ENCODE measurements at regions not wholly inside any gene's neighbourhood (a gene's known extent, or its start where the extent isn't known, plus 50 kb on each side); places are given as distances from the start of the nearest gene placed in this dataset.

GRCh38 chr12:58356794-58357193, 415.4 kb downstream of the ATP23 start:
- Histone ChIP-seq H3K36me3 (ENCODE audit: control insufficient read depth, insufficient read depth, low read length) (no peaks in the 10 kb centered on the region), H3K4me3 (ENCODE audit: low read depth, low read length) (no peak overlapping the region), H3K27me3 (ENCODE audit: control insufficient read depth, insufficient read depth, low read length) (no peaks in the 10 kb centered on the region)
- TF ChIP-seq CTCF (IDR thresholded peaks at IDR 0.05; ENCODE audit: insufficient read depth, low read length, poor library complexity, severe bottlenecking), result no peak
- no peak for DNase-seq (ENCODE audit: low read depth)

- no peaks in the 10 kb centered on the region for H3K27me3 ChIP-seq (ENCODE audit: control insufficient read depth, insufficient read depth, low read length)
- no peaks in the 10 kb centered on the region for H3K36me3 ChIP-seq (ENCODE audit: control insufficient read depth, insufficient read depth, low read length)
- H3K4me3 ChIP-seq (ENCODE audit: low read depth, low read length), result no peak overlapping the region
- no peak for DNase-seq (ENCODE audit: low read depth)
- TF ChIP-seq CTCF (IDR thresholded peaks at IDR 0.05; ENCODE audit: insufficient read depth, low read length, poor library complexity, severe bottlenecking), result no peak
These were observed 416.1 kb downstream of the ATP23 start for GRCh38 chr12:58357511-58357910.

- TF ChIP-seq CTCF (IDR thresholded peaks at IDR 0.05; ENCODE audit: insufficient read depth, low read length, poor library complexity, severe bottlenecking), result no peak
- Histone ChIP-seq H3K4me3 (ENCODE audit: low read depth, low read length) (no peak overlapping the region), H3K27me3 (ENCODE audit: control insufficient read depth, insufficient read depth, low read length) (no peaks in the 10 kb centered on the region), H3K36me3 (ENCODE audit: control insufficient read depth, insufficient read depth, low read length) (no peaks in the 10 kb centered on the region)
- DNase-seq (ENCODE audit: low read depth), result no peak
These were observed 417.0 kb downstream of the ATP23 start for GRCh38 chr12:58358369-58358768.

GRCh38 chr12:58359084-58359483, 417.7 kb downstream of the ATP23 start:
- TF ChIP-seq CTCF (IDR thresholded peaks at IDR 0.05; ENCODE audit: insufficient read depth, low read length, poor library complexity, severe bottlenecking), result no peak
- Histone ChIP-seq H3K4me3 (ENCODE audit: low read depth, low read length) (no peak overlapping the region), H3K36me3 (ENCODE audit: control insufficient read depth, insufficient read depth, low read length) (no peaks in the 10 kb centered on the region), H3K27me3 (ENCODE audit: control insufficient read depth, insufficient read depth, low read length) (no peaks in the 10 kb centered on the region)
- no peak for DNase-seq (ENCODE audit: low read depth)

- no peak for DNase-seq (ENCODE audit: low read depth)
- Histone ChIP-seq H3K4me3 (ENCODE audit: low read depth, low read length) (no peak overlapping the region), H3K36me3 (ENCODE audit: control insufficient read depth, insufficient read depth, low read length) (no peaks in the 10 kb centered on the region), H3K27me3 (ENCODE audit: control insufficient read depth, insufficient read depth, low read length) (no peaks in the 10 kb centered on the region)
- no peak for TF ChIP-seq CTCF (IDR thresholded peaks at IDR 0.05; ENCODE audit: insufficient read depth, low read length, poor library complexity, severe bottlenecking)
These were observed 419.7 kb downstream of the ATP23 start for GRCh38 chr12:58361056-58361455.

- DNase-seq (ENCODE audit: low read depth), result no peak
- Histone ChIP-seq H3K27me3 (ENCODE audit: control insufficient read depth, insufficient read depth, low read length) (no peaks in the 10 kb centered on the region), H3K4me3 (ENCODE audit: low read depth, low read length) (no peak overlapping the region), H3K36me3 (ENCODE audit: control insufficient read depth, insufficient read depth, low read length) (no peaks in the 10 kb centered on the region)
- TF ChIP-seq CTCF (IDR thresholded peaks at IDR 0.05; ENCODE audit: insufficient read depth, low read length, poor library complexity, severe bottlenecking), result no peak
These were observed 422.6 kb downstream of the ATP23 start for GRCh38 chr12:58363971-58364370.

All from kidney epithelial cell (primary cell).